HepG2 (cell line): ENCODE measurements at regions not wholly inside any gene's neighbourhood (a gene's known extent, or its start where the extent isn't known, plus 50 kb on each side); places are given as distances from the start of the nearest gene placed in this dataset.

Source experiments
- ATAC-seq: fragments of 200-7000 bp; cut with Tn5 transposase; 3 replicates; pipeline ENCODE4 v1.9.1; 2020; ENCODE audit warnings: mild to moderate bottlenecking, moderate library complexity
- BruUV-seq: library from RNA; stranded (reverse); fragments of 400-500 nt; replicated peaks from 2 replicates; lab custom pipeline; 2021; lab: Mats Ljungman, UMichigan
- CTCF ChIA-PET: fragments of 300-600 bp; formaldehyde crosslinking; extraction: SDS; loops from one replicate; lab custom pipeline; 2021; ENCODE audit warnings: low total read pairs, inconsistent platforms, low intra/inter-chr PET ratio; lab: Yijun Ruan, JAX
- POLR2A ChIA-PET: fragments of 350-600 bp; sonication (Branson Sonifier 250); formaldehyde crosslinking; loops from one replicate; lab custom pipeline; 2020; ENCODE audit warnings: antibody characterized with exemption, inconsistent platforms; lab: Yijun Ruan, JAX
- DNase-seq: peaks from one replicate; pipeline ENCODE4 v3.0.0-alpha.2; 2015; ENCODE audit warnings: low spot score
- FAIRE-seq: peaks from 3 replicates; lab custom pipeline; 2011; peaks lifted over from hg19 to GRCh38; lab: Jason Lieb, UNC
- H2AFZ ChIP-seq: one replicate; pipeline ENCODE4 v1.6.1; 2011; ENCODE audit warnings: low read length, inconsistent platforms
- H3K27ac ChIP-seq: fragments of 300-600 bp; 3 replicates; pipeline ENCODE4 v1.8.0; 2011; ENCODE audit warnings: mixed run types, mild to moderate bottlenecking, mixed read lengths, low read length, inconsistent platforms; ENCODE audit not compliant: insufficient read depth; ENCODE audit errors: extremely low read length
- H3K27me3 ChIP-seq, 2 experiments: fragments of 200-600 bp in 1 of 2; 2 replicates in 1 of 2; 3 replicates in 1 of 2; pipeline versions ENCODE4 v1.6.0 to v1.8.0; 2011; ENCODE audit warnings: low read length in 2 of 2, mild to moderate bottlenecking in 2 of 2, moderate library complexity in 2 of 2, inconsistent platforms in 1 of 2; ENCODE audit not compliant: insufficient read depth in 2 of 2, control insufficient read depth in 1 of 2
- H3K36me3 ChIP-seq, 2 experiments: fragments of 200-600 bp in 1 of 2; replicated peaks in 1 of 2; 2 replicates in 1 of 2; 3 replicates in 1 of 2; pipeline versions ENCODE4 v1.5.1 to v1.8.0; 2011; ENCODE audit warnings: low read length in 2 of 2, inconsistent platforms in 1 of 2; ENCODE audit not compliant: insufficient read depth in 2 of 2, control insufficient read depth in 1 of 2
- H3K4me1 ChIP-seq: 2 replicates; pipeline ENCODE4 v1.5.1; 2012; ENCODE audit warnings: low read length, inconsistent platforms; ENCODE audit not compliant: insufficient read depth
- H3K4me2 ChIP-seq: 2 replicates; pipeline ENCODE4 v1.6.0; 2011; ENCODE audit warnings: low read depth, low read length, inconsistent platforms
- H3K4me3 ChIP-seq, 3 experiments: fragments of 200-600 bp in 1 of 3; sonication (generic), shearing (Covaris generic) in 1 of 3; replicated peaks in 1 of 3; 2 replicates each; pipeline ENCODE4 v1.5.1; 2011 to 2016; ENCODE audit warnings: low read length in 3 of 3, inconsistent platforms in 2 of 3, low read depth in 2 of 3, mild to moderate bottlenecking in 2 of 3, control low read depth in 1 of 3, mixed read lengths in 1 of 3; ENCODE audit not compliant: insufficient read depth in 1 of 3
- H3K79me2 ChIP-seq: one replicate; pipeline ENCODE4 v1.6.1; 2011; ENCODE audit warnings: low read length, inconsistent platforms; ENCODE audit not compliant: insufficient read depth
- H3K9ac ChIP-seq: 2 replicates; pipeline ENCODE4 v1.6.0; 2011; ENCODE audit warnings: mild to moderate bottlenecking, low read depth, low read length, inconsistent platforms; ENCODE audit not compliant: insufficient read depth
- H3K9me3 ChIP-seq: 2 replicates; pipeline ENCODE4 v1.5.1; 2012; ENCODE audit warnings: mild to moderate bottlenecking, low read length
- H4K20me1 ChIP-seq: 2 replicates; pipeline ENCODE4 v1.6.0; 2011; ENCODE audit warnings: inconsistent platforms, mild to moderate bottlenecking, low read length, moderate library complexity; ENCODE audit not compliant: insufficient read depth
- KLF11 ChIP-seq: IDR thresholded peaks from 2 replicates; pipeline ENCODE4 v1.6.1; 2016; ENCODE audit warnings: missing compliant biosample characterization
- NFKBIZ ChIP-seq: IDR thresholded peaks from 2 replicates; pipeline ENCODE4 v1.6.1; 2018; ENCODE audit warnings: missing genetic modification reagents, missing compliant biosample characterization
- RFX5 ChIP-seq: IDR thresholded peaks from 2 replicates; pipeline ENCODE4 v1.6.1; 2011; ENCODE audit warnings: low read depth, low read length, improper control_type of control experiment
- ZNF17 ChIP-seq: sonication (generic); formaldehyde crosslinking; IDR thresholded peaks from 2 replicates; pipeline ENCODE4 v1.5.0; 2020; ENCODE audit warnings: mild to moderate bottlenecking, missing genetic modification reagents
- ZNF432 ChIP-seq: sonication (generic); formaldehyde crosslinking; IDR thresholded peaks from 2 replicates; pipeline ENCODE4 v1.5.0; 2020; ENCODE audit warnings: missing genetic modification reagents, mild to moderate bottlenecking, borderline replicate concordance
- ZNF446 ChIP-seq: sonication (generic); formaldehyde crosslinking; IDR thresholded peaks from 2 replicates; pipeline ENCODE4 v1.5.0; 2020; ENCODE audit warnings: mild to moderate bottlenecking, missing genetic modification reagents
- ZNF615 ChIP-seq: sonication (generic); formaldehyde crosslinking; IDR thresholded peaks from 2 replicates; pipeline ENCODE4 v1.5.0; 2020; ENCODE audit warnings: mild to moderate bottlenecking, missing genetic modification reagents, borderline replicate concordance
- ZNF678 ChIP-seq: sonication (generic); formaldehyde crosslinking; IDR thresholded peaks from 2 replicates; pipeline ENCODE4 v1.4.0; 2020; ENCODE audit warnings: mild to moderate bottlenecking, missing genetic modification reagents
- WGBS: methylation state at CpG from one replicate; pipeline ENCODE4 v1.1.6; 2017; ENCODE audit warnings: low lambda C conversion rate; 5-methylcytosine and 5-hydroxymethylcytosine counted together
- in situ Hi-C: cut with HindIII; loops from 2 replicates; pipeline ENCODE4 v1.10.0; 2017; ENCODE audit warnings: low pct_unique_long_range_greater_than_20kb; ENCODE audit not compliant: extremely low pct_ligation_motif_present
- intact Hi-C: fragments of 100-400 bp; cut with micrococcal nuclease; formaldehyde crosslinking; loops from one replicate; pipeline ENCODE4 v1.10.0; 2022; ENCODE audit not compliant: unreplicated experiment
- TF ChIP-seq, protein P1 (sequence below): sonication (generic); formaldehyde crosslinking; IDR thresholded peaks from 2 replicates; pipeline ENCODE4 v1.9.0; 2021; ENCODE audit warnings: missing genetic modification reagents, borderline replicate concordance

- TF ChIP-seq, protein P1, sequence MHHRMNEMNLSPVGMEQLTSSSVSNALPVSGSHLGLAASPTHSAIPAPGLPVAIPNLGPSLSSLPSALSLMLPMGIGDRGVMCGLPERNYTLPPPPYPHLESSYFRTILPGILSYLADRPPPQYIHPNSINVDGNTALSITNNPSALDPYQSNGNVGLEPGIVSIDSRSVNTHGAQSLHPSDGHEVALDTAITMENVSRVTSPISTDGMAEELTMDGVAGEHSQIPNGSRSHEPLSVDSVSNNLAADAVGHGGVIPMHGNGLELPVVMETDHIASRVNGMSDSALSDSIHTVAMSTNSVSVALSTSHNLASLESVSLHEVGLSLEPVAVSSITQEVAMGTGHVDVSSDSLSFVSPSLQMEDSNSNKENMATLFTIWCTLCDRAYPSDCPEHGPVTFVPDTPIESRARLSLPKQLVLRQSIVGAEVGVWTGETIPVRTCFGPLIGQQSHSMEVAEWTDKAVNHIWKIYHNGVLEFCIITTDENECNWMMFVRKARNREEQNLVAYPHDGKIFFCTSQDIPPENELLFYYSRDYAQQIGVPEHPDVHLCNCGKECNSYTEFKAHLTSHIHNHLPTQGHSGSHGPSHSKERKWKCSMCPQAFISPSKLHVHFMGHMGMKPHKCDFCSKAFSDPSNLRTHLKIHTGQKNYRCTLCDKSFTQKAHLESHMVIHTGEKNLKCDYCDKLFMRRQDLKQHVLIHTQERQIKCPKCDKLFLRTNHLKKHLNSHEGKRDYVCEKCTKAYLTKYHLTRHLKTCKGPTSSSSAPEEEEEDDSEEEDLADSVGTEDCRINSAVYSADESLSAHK (CRISPR knock-in tag), result no peak
- no peak for TF ChIP-seq ZNF446 (CRISPR knock-in tag)
- no peak for TF ChIP-seq ZNF678
Observed at GRCh38 chr1:93807311-93807930, 71.6 kb downstream of the DNTTIP2 start (continued).

DNA sequence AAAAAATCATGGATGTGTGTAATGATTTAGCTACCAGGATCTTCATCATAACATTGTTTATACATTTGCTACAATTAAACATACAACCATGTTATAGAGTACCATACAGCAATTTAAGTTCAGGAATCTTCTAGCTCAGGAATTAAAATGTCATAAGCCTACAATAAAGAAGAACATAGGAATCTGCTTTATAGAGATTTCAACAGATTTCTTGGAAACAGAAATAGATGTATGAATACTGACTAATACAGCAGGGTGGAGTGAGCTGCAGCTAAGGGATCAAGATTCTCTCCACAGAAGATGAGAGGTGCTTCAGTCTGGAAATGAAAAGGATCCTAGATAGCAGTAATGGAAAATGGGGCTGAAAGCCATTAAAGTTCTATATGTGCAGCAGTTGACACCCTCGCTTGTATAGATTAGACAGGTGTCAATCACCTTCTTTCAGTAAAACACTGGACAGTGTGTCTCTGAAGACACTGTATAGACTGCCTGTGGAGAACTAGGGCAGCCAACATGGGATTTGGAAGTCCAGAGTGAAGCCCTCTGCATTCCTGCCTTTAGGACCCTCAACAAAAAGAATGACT is 73.9 kb downstream of the DNTTIP2 start:
- H3K9me3 ChIP-seq, result peaks cover 6% of the 10 kb centered on the region
- H3K36me3 ChIP-seq, result no peaks in the 10 kb centered on the region
- no peak for TF ChIP-seq ZNF615 (CRISPR knock-in tag)
- no peak for TF ChIP-seq NFKBIZ (CRISPR knock-in tag)
- TF ChIP-seq RFX5, result no peak
- TF ChIP-seq ZNF432 (CRISPR knock-in tag), result no peak
- TF ChIP-seq KLF11 (CRISPR knock-in tag), result no peak
- no peak for TF ChIP-seq ZNF17 (CRISPR knock-in tag)
- TF ChIP-seq, all 625 proteins: peak for 0
- no peak overlapping the region for H3K27ac ChIP-seq
- H3K27me3 ChIP-seq, result no peaks in the 10 kb centered on the region
- no peaks in the 10 kb centered on the region for H4K20me1 ChIP-seq
- no peak overlapping the region for H3K4me3 ChIP-seq
- intact Hi-C loops (no loop called here), in situ Hi-C loops (no loop called here)
- DNase-seq (no peak), ATAC-seq (no peak), FAIRE-seq (no peak)
- no peak overlapping the region for H3K4me2 ChIP-seq
- POLR2A ChIA-PET, result no interaction called here
- no peak overlapping the region for H3K9ac ChIP-seq
- CTCF ChIA-PET, result no interaction called here
- H2AFZ ChIP-seq, result no peak overlapping the region
- H3K79me2 ChIP-seq, result no peaks in the 10 kb centered on the region
- no TSS peak for BruUV-seq
- peaks cover 32% of the 10 kb centered on the region for H3K4me1 ChIP-seq
- WGBS, result 100% methylated on average over 1 of the region's 1 CpG
